K562 (cell line): ENCODE measurements at regions not wholly inside any gene's neighbourhood (a gene's known extent, or its start where the extent isn't known, plus 50 kb on each side); places are given as distances from the start of the nearest gene placed in this dataset.

Experiments used
- ATAC-seq: fragments of 200-7000 bp; cut with Tn5 transposase; 3 replicates; pipeline ENCODE4 v1.9.1; 2020; ENCODE audit warnings: moderate library complexity
- BruUV-seq: library from RNA; stranded (reverse); fragments of 400-500 nt; replicated peaks from 2 replicates; lab custom pipeline; 2021; lab: Mats Ljungman, UMichigan
- CTCF ChIA-PET: fragments of 300-600 bp; formaldehyde crosslinking; extraction: SDS; loops from one replicate; lab custom pipeline; 2021; ENCODE audit warnings: low intra/inter-chr PET ratio; lab: Yijun Ruan, JAX
- POLR2A ChIA-PET: fragments of 300-600, 350-650 bp; sonication (Branson Sonifier 250); formaldehyde crosslinking; extraction: SDS; loops from one replicate; lab custom pipeline; 2021; ENCODE audit warnings: antibody characterized with exemption, inconsistent platforms; lab: Yijun Ruan, JAX
- DNase-seq, 4 experiments: peaks; one replicate each; pipeline versions ENCODE4 v3.0.0 to v3.0.0-alpha.2; 2011 to 2018; ENCODE audit warnings: low spot score in 3 of 4, mixed read lengths in 3 of 4; ENCODE audit errors: extremely low read depth in 1 of 4
- FAIRE-seq: peaks from 2 replicates; lab custom pipeline; 2011; peaks lifted over from hg19 to GRCh38; lab: Jason Lieb, UNC
- H2AFZ ChIP-seq: 2 replicates; pipeline ENCODE4 v1.6.0; 2011; ENCODE audit warnings: low read depth, low read length, control low read depth, inconsistent platforms
- H3K27ac ChIP-seq: fragments of 200-600 bp; 3 replicates; pipeline ENCODE4 v1.8.0; 2011; ENCODE audit warnings: low read depth, mild to moderate bottlenecking, control low read depth, inconsistent platforms, low read length, moderate library complexity, mixed read lengths; ENCODE audit errors: extremely low read depth
- H3K27me3 ChIP-seq, 2 experiments: fragments of 300-600 bp in 1 of 2; 2 replicates in 1 of 2; 3 replicates in 1 of 2; pipeline versions ENCODE4 v1.6.0 to v1.8.0; 2011; ENCODE audit warnings: inconsistent platforms in 2 of 2, low read length in 2 of 2, mild to moderate bottlenecking in 1 of 2, mixed read lengths in 1 of 2, moderate library complexity in 1 of 2; ENCODE audit not compliant: control insufficient read depth in 2 of 2, insufficient read depth in 2 of 2
- H3K36me3 ChIP-seq: fragments of 300-600 bp; 3 replicates; pipeline ENCODE4 v1.8.0; 2011; ENCODE audit warnings: mild to moderate bottlenecking, low read length, inconsistent platforms; ENCODE audit not compliant: control insufficient read depth, insufficient read depth
- H3K4me1 ChIP-seq, 2 experiments: fragments of 200-600 bp in 1 of 2; replicated peaks in 1 of 2; 2 replicates in 1 of 2; 3 replicates in 1 of 2; pipeline versions ENCODE4 v1.5.1 to v1.8.0; 2011; ENCODE audit warnings: inconsistent platforms in 2 of 2, low read length in 2 of 2, mild to moderate bottlenecking in 1 of 2, mixed read lengths in 1 of 2, moderate library complexity in 1 of 2; ENCODE audit not compliant: control insufficient read depth in 2 of 2, insufficient read depth in 2 of 2
- H3K4me2 ChIP-seq: 2 replicates; pipeline ENCODE4 v1.6.1; 2011; ENCODE audit warnings: low read length, control low read depth, inconsistent platforms, mixed read lengths; ENCODE audit not compliant: insufficient read depth
- H3K4me3 ChIP-seq: fragments of 200-600 bp; sonication (generic), shearing (Covaris generic); 2 replicates; pipeline ENCODE4 v1.5.1; 2016; ENCODE audit warnings: control low read depth, inconsistent platforms
- H3K79me2 ChIP-seq: fragments of 200-600 bp; 3 replicates; pipeline ENCODE4 v1.8.0; 2011; ENCODE audit warnings: low read length, inconsistent platforms; ENCODE audit not compliant: control insufficient read depth, insufficient read depth
- H3K9ac ChIP-seq, 2 experiments: 2 replicates each; pipeline versions ENCODE4 v1.6.0 to v1.6.1; 2011; ENCODE audit warnings: low read depth in 2 of 2, low read length in 2 of 2, control low read depth in 1 of 2, inconsistent platforms in 1 of 2, mild to moderate bottlenecking in 1 of 2, mixed read lengths in 1 of 2; ENCODE audit not compliant: insufficient read depth in 1 of 2
- H3K9me1 ChIP-seq: one replicate; pipeline ENCODE4 v1.6.0; 2011; ENCODE audit warnings: inconsistent platforms, mild to moderate bottlenecking, low read length, moderate library complexity; ENCODE audit not compliant: control insufficient read depth, insufficient read depth
- H3K9me3 ChIP-seq: replicated peaks from 2 replicates; pipeline ENCODE4 v1.5.1; 2011; ENCODE audit warnings: low read depth, low read length, inconsistent platforms; ENCODE audit not compliant: control insufficient read depth, insufficient read depth
- H4K20me1 ChIP-seq: replicated peaks from 2 replicates; pipeline ENCODE4 v1.6.1; 2011; ENCODE audit warnings: low read length, inconsistent platforms, mixed read lengths; ENCODE audit not compliant: control insufficient read depth, insufficient read depth
- ATF3 ChIP-seq, 2 experiments: fragments of 450-650 bp in 1 of 2; sonication (generic) in 1 of 2; formaldehyde crosslinking in 1 of 2; IDR thresholded peaks in 1 of 2; conservative IDR thresholded peaks in 1 of 2; 2 replicates each; pipeline versions ENCODE4 v1.6.1 to v1.8.1; 2016 to 2023; ENCODE audit warnings: mild to moderate bottlenecking in 2 of 2, moderate library complexity in 2 of 2, inconsistent platforms in 1 of 2, missing genetic modification reagents in 1 of 2
- CREBBP ChIP-seq: IDR thresholded peaks from one replicate; pipeline ENCODE4 v1.6.1; 2012; ENCODE audit warnings: low read depth, mild to moderate bottlenecking, control low read depth, inconsistent platforms, low read length
- FOXA3 ChIP-seq, 2 experiments: fragments of 450-650 bp in 1 of 2; sonication (generic) in 1 of 2; formaldehyde crosslinking; IDR thresholded peaks in 1 of 2; conservative IDR thresholded peaks in 1 of 2; 2 replicates each; pipeline versions ENCODE4 v1.4.0 to v1.8.0; 2020 to 2022; ENCODE audit warnings: mild to moderate bottlenecking in 2 of 2, missing genetic modification reagents in 1 of 2
- MCM3 ChIP-seq: fragments of 450-650 bp; IDR thresholded peaks from 2 replicates; pipeline ENCODE4 v1.6.1; 2016
- MCM5 ChIP-seq: fragments of 450-650 bp; IDR thresholded peaks from 2 replicates; pipeline ENCODE4 v1.6.1; 2016; ENCODE audit warnings: low read depth
- MTA2 ChIP-seq: fragments of 450-650 bp; IDR thresholded peaks from 2 replicates; pipeline ENCODE4 v1.6.1; 2016; ENCODE audit warnings: low read depth
- NELFE ChIP-seq: IDR thresholded peaks from 2 replicates; pipeline ENCODE4 v1.6.1; 2011; ENCODE audit warnings: mild to moderate bottlenecking; ENCODE audit not compliant: insufficient read depth, insufficient read length
- RFX1 ChIP-seq: fragments of 450-650 bp; IDR thresholded peaks from 2 replicates; pipeline ENCODE4 v1.6.1; 2016; ENCODE audit warnings: mild to moderate bottlenecking, moderate library complexity
- SREBF1 ChIP-seq: fragments of 150-350 bp; IDR thresholded peaks from 2 replicates; pipeline ENCODE4 v1.6.1; 2014; ENCODE audit warnings: antibody characterized with exemption, low read depth, low read length, borderline replicate concordance
- USF2 ChIP-seq: sonication (generic); formaldehyde crosslinking; IDR thresholded peaks from 2 replicates; pipeline ENCODE4 v1.5.0; 2020; ENCODE audit warnings: missing genetic modification reagents
- ZBTB40 ChIP-seq, 2 experiments: fragments of 450-650 bp in 1 of 2; sonication (generic) in 1 of 2; formaldehyde crosslinking in 1 of 2; IDR thresholded peaks; 2 replicates each; pipeline versions ENCODE4 v1.7.1 to v1.9.0; 2016 to 2022; ENCODE audit warnings: inconsistent platforms in 1 of 2, mild to moderate bottlenecking in 1 of 2, missing genetic modification reagents in 1 of 2
- ZNF124 ChIP-seq: sonication (generic); formaldehyde crosslinking; IDR thresholded peaks from 2 replicates; pipeline ENCODE4 v1.8.1; 2022; ENCODE audit warnings: missing genetic modification reagents
- ZNF79 ChIP-seq: fragments of 250-450 bp; sonication (Bioruptor Pico); IDR thresholded peaks from 2 replicates; pipeline ENCODE4 v1.4.0; 2020; ENCODE audit warnings: low read depth, mild to moderate bottlenecking, moderate library complexity
- WGBS: fragments of 100-300 bp; shearing (Covaris generic); methylation state at CpG from one replicate; pipeline ENCODE4 v1.1.6; 2016; ENCODE audit warnings: low coverage, mixed read lengths; ENCODE audit not compliant: insufficient coverage; ENCODE audit errors: missing lambda C conversion rate; 5-methylcytosine and 5-hydroxymethylcytosine counted together
- in situ Hi-C: fragments of 300-500 bp; cut with MboI; formaldehyde crosslinking; loops from 4 replicates; pipeline ENCODE4 v1.15.0; 2018; ENCODE audit warnings: inconsistent platforms, mixed read lengths
- intact Hi-C: fragments of 100-400 bp; cut with micrococcal nuclease; formaldehyde crosslinking; loops from 2 replicates; pipeline ENCODE4 v1.14.2; 2022

GRCh38 chr3:71903112-71903495 is 118.2 kb upstream of the PROK2 start:
- H3K9me3 ChIP-seq: no peaks in the 10 kb centered on the region
- no peak overlapping the region for H2AFZ ChIP-seq
- FAIRE-seq (no peak), ATAC-seq (no peak), DNase-seq (no peak)
- no peak overlapping the region for H3K27ac ChIP-seq
- WGBS: 33% methylated on average over 2 of the region's 2 CpGs
- intact Hi-C loops (no loop called here), in situ Hi-C loops (no loop called here)
- H4K20me1 ChIP-seq: no peaks in the 10 kb centered on the region
- peaks cover 0 to 3% of the 10 kb centered on the region in 2 experiments; a peak in 3 of 5 replicates for H3K4me1 ChIP-seq
- H3K4me3 ChIP-seq: no peak overlapping the region
- POLR2A ChIA-PET: no interaction called here
- no peaks in the 10 kb centered on the region for H3K36me3 ChIP-seq
- no TSS peak for BruUV-seq
- peaks cover 0 to 20% of the 10 kb centered on the region in 2 experiments; a peak in 2 of 5 replicates for H3K27me3 ChIP-seq
- no peak overlapping the region for H3K4me2 ChIP-seq
- H3K9me1 ChIP-seq: no peaks in the 10 kb centered on the region
- no peak overlapping the region for H3K9ac ChIP-seq
- CTCF ChIA-PET: no interaction called here
- H3K79me2 ChIP-seq: no peaks in the 10 kb centered on the region
- TF ChIP-seq MCM3: no peak
- no peak for TF ChIP-seq MTA2
- TF ChIP-seq MCM5: no peak
- no peak for TF ChIP-seq ZNF124
- TF ChIP-seq RFX1: no peak
- no peak for TF ChIP-seq USF2
- TF ChIP-seq SREBF1: no peak
- no peak for TF ChIP-seq NELFE
- no peak for TF ChIP-seq ATF3 (IDR thresholded peaks at IDR 0.05)
- TF ChIP-seq ATF3 (CRISPR knock-in tag; conservative IDR thresholded peaks at IDR 0.05): no peak
- no peak for TF ChIP-seq FOXA3 (CRISPR knock-in tag; conservative IDR thresholded peaks at IDR 0.05 in 1 of 2, IDR thresholded peaks at IDR 0.05 in 1 of 2)
- no peak for TF ChIP-seq ZBTB40 (IDR thresholded peaks at IDR 0.05)
- no peak for TF ChIP-seq ZBTB40 (CRISPR knock-in tag; IDR thresholded peaks at IDR 0.05)
- no peak for TF ChIP-seq CREBBP
- no peak for TF ChIP-seq ZNF79 (CRISPR knock-in tag)
